ENCODE measurements at regions not wholly inside any gene's neighbourhood (a gene's known extent, or its start where the extent isn't known, plus 50 kb on each side); places are given as distances from the start of the nearest gene placed in this dataset.

DNA sequence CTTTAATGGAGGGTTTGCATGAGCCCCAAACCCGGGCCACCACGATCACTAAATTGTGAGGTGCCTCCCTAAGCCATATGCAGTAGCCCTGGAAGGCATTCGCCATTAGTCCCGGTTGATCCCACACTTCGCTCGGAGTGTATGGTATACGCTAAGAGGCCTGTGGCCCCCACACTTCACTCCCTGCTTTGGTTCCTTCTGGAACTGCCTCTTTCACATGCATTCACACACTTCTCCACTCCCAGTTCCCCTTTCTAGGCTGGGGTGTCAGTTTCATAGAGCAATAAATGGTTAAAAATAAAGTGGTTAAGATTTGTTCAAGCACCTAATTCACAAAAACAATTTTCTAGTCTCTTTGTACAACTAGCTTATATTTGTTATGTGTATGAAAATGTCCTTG, 212.1 kb upstream of the KCND2 start:
- no peak for TF ChIP-seq CTCF (conservative IDR thresholded peaks at IDR 0.05; ENCODE audit: low read depth, low read length)
- TF ChIP-seq EZH2 (IDR thresholded peaks at IDR 0.05; ENCODE audit: borderline replicate concordance, low read depth, low read length, poor library complexity, severe bottlenecking): no peak

Data from A673 (cell line).